ENCODE measurements at regions not wholly inside any gene's neighbourhood (a gene's known extent, or its start where the extent isn't known, plus 50 kb on each side); places are given as distances from the start of the nearest gene placed in this dataset.

GRCh38 chrX:20479048-20479447 is 212.3 kb upstream of the RPS6KA3 start:
- no peak for FAIRE-seq
- TF ChIP-seq, protein P1, sequence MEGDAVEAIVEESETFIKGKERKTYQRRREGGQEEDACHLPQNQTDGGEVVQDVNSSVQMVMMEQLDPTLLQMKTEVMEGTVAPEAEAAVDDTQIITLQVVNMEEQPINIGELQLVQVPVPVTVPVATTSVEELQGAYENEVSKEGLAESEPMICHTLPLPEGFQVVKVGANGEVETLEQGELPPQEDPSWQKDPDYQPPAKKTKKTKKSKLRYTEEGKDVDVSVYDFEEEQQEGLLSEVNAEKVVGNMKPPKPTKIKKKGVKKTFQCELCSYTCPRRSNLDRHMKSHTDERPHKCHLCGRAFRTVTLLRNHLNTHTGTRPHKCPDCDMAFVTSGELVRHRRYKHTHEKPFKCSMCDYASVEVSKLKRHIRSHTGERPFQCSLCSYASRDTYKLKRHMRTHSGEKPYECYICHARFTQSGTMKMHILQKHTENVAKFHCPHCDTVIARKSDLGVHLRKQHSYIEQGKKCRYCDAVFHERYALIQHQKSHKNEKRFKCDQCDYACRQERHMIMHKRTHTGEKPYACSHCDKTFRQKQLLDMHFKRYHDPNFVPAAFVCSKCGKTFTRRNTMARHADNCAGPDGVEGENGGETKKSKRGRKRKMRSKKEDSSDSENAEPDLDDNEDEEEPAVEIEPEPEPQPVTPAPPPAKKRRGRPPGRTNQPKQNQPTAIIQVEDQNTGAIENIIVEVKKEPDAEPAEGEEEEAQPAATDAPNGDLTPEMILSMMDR (IDR thresholded peaks at IDR 0.05; ENCODE audit: insufficient read depth, low read depth, low read length): no peak
- TF ChIP-seq EZH2 (IDR thresholded peaks at IDR 0.05; ENCODE audit: insufficient read depth, low read length): no peak

GRCh38 chrX:20477836-20478524 is 211.3 kb upstream of the RPS6KA3 start:
- Histone ChIP-seq H3K36me3 (ENCODE audit: insufficient read depth, low read length) (no peaks in the 10 kb centered on the region), H3K4me2 (ENCODE audit: low read length) (no peak overlapping the region), H3K27me3 (ENCODE audit: insufficient read depth, low read length) (no peaks in the 10 kb centered on the region), H3K79me2 (ENCODE audit: insufficient read depth, low read length) (no peaks in the 10 kb centered on the region), H3K27ac (ENCODE audit: low read depth, low read length) (no peak overlapping the region), H3K4me1 (ENCODE audit: insufficient read depth, low read length) (no peaks in the 10 kb centered on the region), H2AFZ (ENCODE audit: low read depth, low read length) (no peak overlapping the region), H3K9me3 (ENCODE audit: insufficient read depth, low read depth, low read length) (no peaks in the 10 kb centered on the region), H3K4me3 (ENCODE audit: insufficient read depth, low read depth, low read length) (no peak overlapping the region), H3K9ac (ENCODE audit: low read length) (no peak overlapping the region), H4K20me1 (ENCODE audit: insufficient read depth, low read length) (no peaks in the 10 kb centered on the region)
- FAIRE-seq (no peak), DNase-seq (ENCODE audit: low read depth) (no peak)
- Mint-ChIP-seq H3K27ac (ENCODE audit: unreplicated experiment) (no peak overlapping the region), H3K36me3 (ENCODE audit: low read depth, unreplicated experiment) (no peaks in the 10 kb centered on the region), H3K27me3 (ENCODE audit: low read depth, unreplicated experiment) (no peaks in the 10 kb centered on the region), H3K9me3 (ENCODE audit: unreplicated experiment) (peaks cover 2% of the 10 kb centered on the region), H3K4me3 (ENCODE audit: unreplicated experiment) (no peak overlapping the region), H3K4me1 (ENCODE audit: low read depth, unreplicated experiment) (no peaks in the 10 kb centered on the region)
- TF ChIP-seq, protein P1 (IDR thresholded peaks at IDR 0.05; ENCODE audit: insufficient read depth, low read depth, low read length): no peak
- no peak for TF ChIP-seq EZH2 (IDR thresholded peaks at IDR 0.05; ENCODE audit: insufficient read depth, low read length)

More at GRCh38 chrX:20479048-20479447, 212.3 kb upstream of the RPS6KA3 start:
- Mint-ChIP-seq H3K4me1 (ENCODE audit: low read depth, unreplicated experiment) (no peaks in the 10 kb centered on the region), H3K4me3 (ENCODE audit: unreplicated experiment) (no peak overlapping the region), H3K36me3 (ENCODE audit: low read depth, unreplicated experiment) (no peaks in the 10 kb centered on the region), H3K27ac (ENCODE audit: unreplicated experiment) (no peak overlapping the region), H3K9me3 (ENCODE audit: unreplicated experiment) (peaks cover 2% of the 10 kb centered on the region), H3K27me3 (ENCODE audit: low read depth, unreplicated experiment) (no peaks in the 10 kb centered on the region)
- no peaks in the 10 kb centered on the region for H3K36me3 ChIP-seq (ENCODE audit: insufficient read depth, low read length)
- H4K20me1 ChIP-seq (ENCODE audit: insufficient read depth, low read length): no peaks in the 10 kb centered on the region
- H3K27me3 ChIP-seq (ENCODE audit: insufficient read depth, low read length): no peaks in the 10 kb centered on the region
- DNase-seq (ENCODE audit: low read depth): no peak
- H3K9ac ChIP-seq (ENCODE audit: low read length): no peak overlapping the region
- no peak overlapping the region for H3K4me2 ChIP-seq (ENCODE audit: low read length)
- H2AFZ ChIP-seq (ENCODE audit: low read depth, low read length): no peak overlapping the region
- H3K4me3 ChIP-seq (ENCODE audit: insufficient read depth, low read depth, low read length): no peak overlapping the region
- H3K79me2 ChIP-seq (ENCODE audit: insufficient read depth, low read length): no peaks in the 10 kb centered on the region
- H3K27ac ChIP-seq (ENCODE audit: low read depth, low read length): no peak overlapping the region
- H3K4me1 ChIP-seq (ENCODE audit: insufficient read depth, low read length): no peaks in the 10 kb centered on the region
- no peaks in the 10 kb centered on the region for H3K9me3 ChIP-seq (ENCODE audit: insufficient read depth, low read depth, low read length)

- H2AFZ ChIP-seq (ENCODE audit: low read depth, low read length): no peak overlapping the region
- H3K4me1 ChIP-seq (ENCODE audit: insufficient read depth, low read length): no peaks in the 10 kb centered on the region
- no peak overlapping the region for H3K27ac Mint-ChIP-seq (ENCODE audit: unreplicated experiment)
- H3K79me2 ChIP-seq (ENCODE audit: insufficient read depth, low read length): no peaks in the 10 kb centered on the region
- no peaks in the 10 kb centered on the region for H3K36me3 ChIP-seq (ENCODE audit: insufficient read depth, low read length)
- DNase-seq (ENCODE audit: low read depth): no peak
- H3K36me3 Mint-ChIP-seq (ENCODE audit: low read depth, unreplicated experiment): no peaks in the 10 kb centered on the region
- no peaks in the 10 kb centered on the region for H3K4me1 Mint-ChIP-seq (ENCODE audit: low read depth, unreplicated experiment)
- no peaks in the 10 kb centered on the region for H3K9me3 ChIP-seq (ENCODE audit: insufficient read depth, low read depth, low read length)
- H4K20me1 ChIP-seq (ENCODE audit: insufficient read depth, low read length): no peaks in the 10 kb centered on the region
- H3K9me3 Mint-ChIP-seq (ENCODE audit: unreplicated experiment): peaks cover 2% of the 10 kb centered on the region
- H3K27ac ChIP-seq (ENCODE audit: low read depth, low read length): no peak overlapping the region
- no peak for TF ChIP-seq EZH2 (IDR thresholded peaks at IDR 0.05; ENCODE audit: insufficient read depth, low read length)
- TF ChIP-seq, protein P1 (IDR thresholded peaks at IDR 0.05; ENCODE audit: insufficient read depth, low read depth, low read length): no peak
- H3K4me3 ChIP-seq (ENCODE audit: insufficient read depth, low read depth, low read length): no peak overlapping the region
- no peak for FAIRE-seq
- no peaks in the 10 kb centered on the region for H3K27me3 ChIP-seq (ENCODE audit: insufficient read depth, low read length)
- H3K4me2 ChIP-seq (ENCODE audit: low read length): no peak overlapping the region
- H3K4me3 Mint-ChIP-seq (ENCODE audit: unreplicated experiment): no peak overlapping the region
- H3K27me3 Mint-ChIP-seq (ENCODE audit: low read depth, unreplicated experiment): no peaks in the 10 kb centered on the region
- no peak overlapping the region for H3K9ac ChIP-seq (ENCODE audit: low read length)
Measured at GRCh38 chrX:20477219-20477618, 210.5 kb upstream of the RPS6KA3 start.

Measured in astrocyte (in vitro differentiated cells and primary cell).